K562 (cell line): ENCODE measurements at regions not wholly inside any gene's neighbourhood (a gene's known extent, or its start where the extent isn't known, plus 50 kb on each side); places are given as distances from the start of the nearest gene placed in this dataset.
A peak's percentile ranks its signal among the peaks of the same experiment; 100 is the strongest.

Source experiments
- ATAC-seq: fragments of 200-7000 bp; cut with Tn5 transposase; 3 replicates; pipeline ENCODE4 v1.9.1; 2020; ENCODE audit warnings: moderate library complexity
- BruUV-seq: library from RNA; stranded (reverse); fragments of 400-500 nt; replicated peaks from 2 replicates; lab custom pipeline; 2021; lab: Mats Ljungman, UMichigan
- CTCF ChIA-PET: fragments of 300-600 bp; formaldehyde crosslinking; extraction: SDS; loops from one replicate; lab custom pipeline; 2021; ENCODE audit warnings: low intra/inter-chr PET ratio; lab: Yijun Ruan, JAX
- POLR2A ChIA-PET: fragments of 300-600, 350-650 bp; sonication (Branson Sonifier 250); formaldehyde crosslinking; extraction: SDS; loops from one replicate; lab custom pipeline; 2021; ENCODE audit warnings: antibody characterized with exemption, inconsistent platforms; lab: Yijun Ruan, JAX
- DNase-seq, 4 experiments: peaks; one replicate each; pipeline versions ENCODE4 v3.0.0 to v3.0.0-alpha.2; 2011 to 2018; ENCODE audit warnings: low spot score in 3 of 4, mixed read lengths in 3 of 4; ENCODE audit errors: extremely low read depth in 1 of 4
- FAIRE-seq: peaks from 2 replicates; lab custom pipeline; 2011; peaks lifted over from hg19 to GRCh38; lab: Jason Lieb, UNC
- H2AFZ ChIP-seq: 2 replicates; pipeline ENCODE4 v1.6.0; 2011; ENCODE audit warnings: low read depth, low read length, control low read depth, inconsistent platforms
- H3K27ac ChIP-seq: fragments of 200-600 bp; 3 replicates; pipeline ENCODE4 v1.8.0; 2011; ENCODE audit warnings: low read depth, mild to moderate bottlenecking, control low read depth, inconsistent platforms, low read length, moderate library complexity, mixed read lengths; ENCODE audit errors: extremely low read depth
- H3K27me3 ChIP-seq, 2 experiments: fragments of 300-600 bp in 1 of 2; 2 replicates in 1 of 2; 3 replicates in 1 of 2; pipeline versions ENCODE4 v1.6.0 to v1.8.0; 2011; ENCODE audit warnings: inconsistent platforms in 2 of 2, low read length in 2 of 2, mild to moderate bottlenecking in 1 of 2, mixed read lengths in 1 of 2, moderate library complexity in 1 of 2; ENCODE audit not compliant: control insufficient read depth in 2 of 2, insufficient read depth in 2 of 2
- H3K36me3 ChIP-seq: fragments of 300-600 bp; 3 replicates; pipeline ENCODE4 v1.8.0; 2011; ENCODE audit warnings: mild to moderate bottlenecking, low read length, inconsistent platforms; ENCODE audit not compliant: control insufficient read depth, insufficient read depth
- H3K4me1 ChIP-seq, 2 experiments: fragments of 200-600 bp in 1 of 2; replicated peaks in 1 of 2; 2 replicates in 1 of 2; 3 replicates in 1 of 2; pipeline versions ENCODE4 v1.5.1 to v1.8.0; 2011; ENCODE audit warnings: inconsistent platforms in 2 of 2, low read length in 2 of 2, mild to moderate bottlenecking in 1 of 2, mixed read lengths in 1 of 2, moderate library complexity in 1 of 2; ENCODE audit not compliant: control insufficient read depth in 2 of 2, insufficient read depth in 2 of 2
- H3K4me2 ChIP-seq: 2 replicates; pipeline ENCODE4 v1.6.1; 2011; ENCODE audit warnings: low read length, control low read depth, inconsistent platforms, mixed read lengths; ENCODE audit not compliant: insufficient read depth
- H3K4me3 ChIP-seq: fragments of 200-600 bp; sonication (generic), shearing (Covaris generic); 2 replicates; pipeline ENCODE4 v1.5.1; 2016; ENCODE audit warnings: control low read depth, inconsistent platforms
- H3K79me2 ChIP-seq: fragments of 200-600 bp; 3 replicates; pipeline ENCODE4 v1.8.0; 2011; ENCODE audit warnings: low read length, inconsistent platforms; ENCODE audit not compliant: control insufficient read depth, insufficient read depth
- H3K9ac ChIP-seq, 2 experiments: 2 replicates each; pipeline versions ENCODE4 v1.6.0 to v1.6.1; 2011; ENCODE audit warnings: low read depth in 2 of 2, low read length in 2 of 2, control low read depth in 1 of 2, inconsistent platforms in 1 of 2, mild to moderate bottlenecking in 1 of 2, mixed read lengths in 1 of 2; ENCODE audit not compliant: insufficient read depth in 1 of 2
- H3K9me1 ChIP-seq: one replicate; pipeline ENCODE4 v1.6.0; 2011; ENCODE audit warnings: inconsistent platforms, mild to moderate bottlenecking, low read length, moderate library complexity; ENCODE audit not compliant: control insufficient read depth, insufficient read depth
- H3K9me3 ChIP-seq: replicated peaks from 2 replicates; pipeline ENCODE4 v1.5.1; 2011; ENCODE audit warnings: low read depth, low read length, inconsistent platforms; ENCODE audit not compliant: control insufficient read depth, insufficient read depth
- H4K20me1 ChIP-seq: replicated peaks from 2 replicates; pipeline ENCODE4 v1.6.1; 2011; ENCODE audit warnings: low read length, inconsistent platforms, mixed read lengths; ENCODE audit not compliant: control insufficient read depth, insufficient read depth
- EP400 ChIP-seq: fragments of 450-650 bp; IDR thresholded peaks from 2 replicates; pipeline ENCODE4 v1.6.1; 2017; ENCODE audit warnings: antibody characterized with exemption, mild to moderate bottlenecking, moderate library complexity
- ESRRB ChIP-seq: fragments of 250-450 bp; sonication (Bioruptor Pico); IDR thresholded peaks from 2 replicates; pipeline ENCODE4 v1.5.0; 2020; ENCODE audit warnings: mild to moderate bottlenecking, moderate library complexity, borderline replicate concordance
- FOS ChIP-seq: IDR thresholded peaks from 3 replicates; pipeline ENCODE4 v1.6.1; 2011; ENCODE audit not compliant: insufficient read length; ENCODE audit errors: extremely low read depth
- FOXP1 ChIP-seq: sonication (generic); formaldehyde crosslinking; IDR thresholded peaks from 2 replicates; pipeline ENCODE4 v1.8.0; 2022; ENCODE audit warnings: mild to moderate bottlenecking, missing genetic modification reagents
- JUNB ChIP-seq: fragments of 450-650 bp; formaldehyde crosslinking; conservative IDR thresholded peaks from 2 replicates; pipeline ENCODE4 v1.4.0; 2020; ENCODE audit warnings: mild to moderate bottlenecking
- KHSRP ChIP-seq: fragments of 450-650 bp; IDR thresholded peaks from 2 replicates; pipeline ENCODE4 v1.6.1; 2017
- MCM2 ChIP-seq: fragments of 450-650 bp; IDR thresholded peaks from 2 replicates; pipeline ENCODE4 v1.6.1; 2017; ENCODE audit warnings: low read depth, mild to moderate bottlenecking
- RAD21 ChIP-seq, 2 experiments: fragments of 250-450 bp in 1 of 2; fragments of 450-650 bp in 1 of 2; sonication (Bioruptor Pico) in 1 of 2; formaldehyde crosslinking in 1 of 2; IDR thresholded peaks in 1 of 2; conservative IDR thresholded peaks in 1 of 2; 2 replicates each; pipeline versions ENCODE4 v1.4.0 to v1.8.0; 2020 to 2022; ENCODE audit warnings: mild to moderate bottlenecking in 2 of 2, moderate library complexity in 1 of 2
- ZEB2 ChIP-seq: fragments of 450-650 bp; IDR thresholded peaks from 2 replicates; pipeline ENCODE4 v1.6.1; 2016
- ZNF41 ChIP-seq: fragments of 250-450 bp; sonication (Bioruptor Pico); conservative IDR thresholded peaks from 2 replicates; pipeline ENCODE4 v1.4.0; 2020; ENCODE audit warnings: mild to moderate bottlenecking
- WGBS: fragments of 100-300 bp; shearing (Covaris generic); methylation state at CpG from one replicate; pipeline ENCODE4 v1.1.6; 2016; ENCODE audit warnings: low coverage, mixed read lengths; ENCODE audit not compliant: insufficient coverage; ENCODE audit errors: missing lambda C conversion rate; 5-methylcytosine and 5-hydroxymethylcytosine counted together
- in situ Hi-C: fragments of 300-500 bp; cut with MboI; formaldehyde crosslinking; loops from 4 replicates; pipeline ENCODE4 v1.15.0; 2018; ENCODE audit warnings: inconsistent platforms, mixed read lengths
- intact Hi-C: fragments of 100-400 bp; cut with micrococcal nuclease; formaldehyde crosslinking; loops from 2 replicates; pipeline ENCODE4 v1.14.2; 2022
- TF ChIP-seq, protein P1 (sequence below), 3 experiments: IDR thresholded peaks in 2 of 3; conservative IDR thresholded peaks in 1 of 3; 2 replicates each; pipeline ENCODE4 v1.5.1; 2011 to 2012; ENCODE audit warnings: low read length in 3 of 3, mild to moderate bottlenecking in 3 of 3, control low read depth in 2 of 3, improper control_type of control experiment in 1 of 3, inconsistent platforms in 1 of 3, low read depth in 1 of 3, mixed read lengths in 1 of 3, moderate library complexity in 1 of 3; ENCODE audit not compliant: insufficient read depth in 2 of 3
- TF ChIP-seq, protein P2 (sequence below): fragments of 450-650 bp; formaldehyde crosslinking; IDR thresholded peaks from 2 replicates; pipeline ENCODE4 v1.4.0; 2020; ENCODE audit warnings: mild to moderate bottlenecking, moderate library complexity
- TF ChIP-seq, protein P3 (sequence below), 2 experiments: IDR thresholded peaks; 2 replicates each; pipeline ENCODE4 v1.6.1; 2012; ENCODE audit warnings: improper control_type of control experiment in 2 of 2, low read depth in 2 of 2, low read length in 2 of 2, borderline replicate concordance in 1 of 2
- TF ChIP-seq, protein P4 (sequence below): sonication (generic); formaldehyde crosslinking; IDR thresholded peaks from 2 replicates; pipeline ENCODE4 v1.4.0; 2020; ENCODE audit warnings: mild to moderate bottlenecking, missing genetic modification reagents

DNA sequence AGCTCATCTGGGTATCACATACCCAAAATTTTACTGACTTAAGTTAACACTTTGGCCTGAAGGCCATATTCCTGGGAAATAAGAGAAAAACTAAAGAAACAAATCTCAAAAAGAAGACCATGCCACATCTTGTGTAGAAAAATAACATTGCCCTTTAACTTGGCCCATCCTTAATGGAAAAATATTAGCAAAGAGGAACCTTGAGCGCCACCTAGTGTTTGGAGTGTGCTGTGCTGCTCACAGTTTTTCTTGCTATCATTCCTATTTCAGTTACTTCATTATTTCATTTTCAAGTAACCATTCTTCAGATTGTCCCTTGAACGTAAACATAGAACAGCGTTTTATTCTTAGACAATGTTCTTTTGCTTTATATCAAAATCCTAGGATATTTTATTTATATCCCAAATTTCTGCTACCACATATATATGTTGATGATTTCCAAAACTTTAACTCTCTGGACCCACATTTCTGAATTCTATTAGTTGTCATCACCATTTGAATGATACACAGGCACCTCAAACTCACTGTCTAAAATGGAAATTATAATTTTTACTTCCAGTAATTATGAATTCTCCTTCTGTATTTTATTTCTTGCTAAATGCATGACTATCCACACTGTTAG is 999.0 kb upstream of the ADGRL3 start (continued):
- TF ChIP-seq RAD21 (CRISPR knock-in tag; conservative IDR thresholded peaks at IDR 0.05 in 1 of 2, IDR thresholded peaks at IDR 0.05 in 1 of 2) (peak; percentile 51 to 63), FOXP1 (no peak), ESRRB (CRISPR knock-in tag) (no peak)
- TF ChIP-seq, protein P1, sequence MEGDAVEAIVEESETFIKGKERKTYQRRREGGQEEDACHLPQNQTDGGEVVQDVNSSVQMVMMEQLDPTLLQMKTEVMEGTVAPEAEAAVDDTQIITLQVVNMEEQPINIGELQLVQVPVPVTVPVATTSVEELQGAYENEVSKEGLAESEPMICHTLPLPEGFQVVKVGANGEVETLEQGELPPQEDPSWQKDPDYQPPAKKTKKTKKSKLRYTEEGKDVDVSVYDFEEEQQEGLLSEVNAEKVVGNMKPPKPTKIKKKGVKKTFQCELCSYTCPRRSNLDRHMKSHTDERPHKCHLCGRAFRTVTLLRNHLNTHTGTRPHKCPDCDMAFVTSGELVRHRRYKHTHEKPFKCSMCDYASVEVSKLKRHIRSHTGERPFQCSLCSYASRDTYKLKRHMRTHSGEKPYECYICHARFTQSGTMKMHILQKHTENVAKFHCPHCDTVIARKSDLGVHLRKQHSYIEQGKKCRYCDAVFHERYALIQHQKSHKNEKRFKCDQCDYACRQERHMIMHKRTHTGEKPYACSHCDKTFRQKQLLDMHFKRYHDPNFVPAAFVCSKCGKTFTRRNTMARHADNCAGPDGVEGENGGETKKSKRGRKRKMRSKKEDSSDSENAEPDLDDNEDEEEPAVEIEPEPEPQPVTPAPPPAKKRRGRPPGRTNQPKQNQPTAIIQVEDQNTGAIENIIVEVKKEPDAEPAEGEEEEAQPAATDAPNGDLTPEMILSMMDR (IDR thresholded peaks at IDR 0.05 in 2 of 3, conservative IDR thresholded peaks at IDR 0.05 in 1 of 3; ENCODE audit: insufficient read depth in 2 of 3, low read depth in 1 of 3, low read length in 3 of 3): peak; percentile 9 to 67 (median 64); a peak in 5 of 6 replicates
- TF ChIP-seq, protein P2, sequence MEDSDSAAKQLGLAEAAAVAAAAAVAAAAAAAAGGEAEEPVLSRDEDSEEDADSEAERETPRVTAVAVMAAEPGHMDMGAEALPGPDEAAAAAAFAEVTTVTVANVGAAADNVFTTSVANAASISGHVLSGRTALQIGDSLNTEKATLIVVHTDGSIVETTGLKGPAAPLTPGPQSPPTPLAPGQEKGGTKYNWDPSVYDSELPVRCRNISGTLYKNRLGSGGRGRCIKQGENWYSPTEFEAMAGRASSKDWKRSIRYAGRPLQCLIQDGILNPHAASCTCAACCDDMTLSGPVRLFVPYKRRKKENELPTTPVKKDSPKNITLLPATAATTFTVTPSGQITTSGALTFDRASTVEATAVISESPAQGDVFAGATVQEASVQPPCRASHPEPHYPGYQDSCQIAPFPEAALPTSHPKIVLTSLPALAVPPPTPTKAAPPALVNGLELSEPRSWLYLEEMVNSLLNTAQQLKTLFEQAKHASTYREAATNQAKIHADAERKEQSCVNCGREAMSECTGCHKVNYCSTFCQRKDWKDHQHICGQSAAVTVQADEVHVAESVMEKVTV (CRISPR knock-in tag): 0 out of 2 replicates have a peak, but pooled peaks have one; percentile 12

DNA sequence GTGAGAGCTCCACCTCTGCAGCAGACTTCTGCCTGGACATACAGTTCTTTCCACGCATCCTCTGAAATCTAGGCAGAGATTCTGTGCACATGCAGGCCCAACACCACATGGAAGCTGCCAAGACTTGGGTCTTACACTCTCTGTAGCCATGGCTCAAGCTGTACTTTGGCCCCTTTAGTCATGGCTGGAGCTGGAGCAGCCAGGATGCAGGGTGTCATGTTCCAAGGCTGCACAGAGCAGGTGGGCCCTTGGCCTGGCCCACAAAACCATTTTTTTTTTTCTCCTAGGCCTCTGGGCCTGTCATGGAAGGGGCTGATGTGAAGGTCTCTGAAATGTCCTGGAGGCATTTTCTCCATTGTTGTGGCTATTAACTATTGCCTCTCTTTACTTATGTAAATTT is 990.5 kb upstream of the ADGRL3 start:
- H4K20me1 ChIP-seq: no peaks in the 10 kb centered on the region
- FAIRE-seq: no peak
- no TSS peak for BruUV-seq
- no peak for TF ChIP-seq ZNF41 (CRISPR knock-in tag)
- no peak for TF ChIP-seq MCM2
- TF ChIP-seq EP400: no peak
- TF ChIP-seq JUNB: no peak
- TF ChIP-seq, protein P3, sequence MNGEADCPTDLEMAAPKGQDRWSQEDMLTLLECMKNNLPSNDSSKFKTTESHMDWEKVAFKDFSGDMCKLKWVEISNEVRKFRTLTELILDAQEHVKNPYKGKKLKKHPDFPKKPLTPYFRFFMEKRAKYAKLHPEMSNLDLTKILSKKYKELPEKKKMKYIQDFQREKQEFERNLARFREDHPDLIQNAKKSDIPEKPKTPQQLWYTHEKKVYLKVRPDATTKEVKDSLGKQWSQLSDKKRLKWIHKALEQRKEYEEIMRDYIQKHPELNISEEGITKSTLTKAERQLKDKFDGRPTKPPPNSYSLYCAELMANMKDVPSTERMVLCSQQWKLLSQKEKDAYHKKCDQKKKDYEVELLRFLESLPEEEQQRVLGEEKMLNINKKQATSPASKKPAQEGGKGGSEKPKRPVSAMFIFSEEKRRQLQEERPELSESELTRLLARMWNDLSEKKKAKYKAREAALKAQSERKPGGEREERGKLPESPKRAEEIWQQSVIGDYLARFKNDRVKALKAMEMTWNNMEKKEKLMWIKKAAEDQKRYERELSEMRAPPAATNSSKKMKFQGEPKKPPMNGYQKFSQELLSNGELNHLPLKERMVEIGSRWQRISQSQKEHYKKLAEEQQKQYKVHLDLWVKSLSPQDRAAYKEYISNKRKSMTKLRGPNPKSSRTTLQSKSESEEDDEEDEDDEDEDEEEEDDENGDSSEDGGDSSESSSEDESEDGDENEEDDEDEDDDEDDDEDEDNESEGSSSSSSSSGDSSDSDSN (IDR thresholded peaks at IDR 0.05; ENCODE audit: borderline replicate concordance in 1 of 2, low read depth in 2 of 2, low read length in 2 of 2): no peak
- TF ChIP-seq KHSRP: no peak
- no peak for TF ChIP-seq ZEB2
- no peak for TF ChIP-seq FOS
- TF ChIP-seq, protein P4, sequence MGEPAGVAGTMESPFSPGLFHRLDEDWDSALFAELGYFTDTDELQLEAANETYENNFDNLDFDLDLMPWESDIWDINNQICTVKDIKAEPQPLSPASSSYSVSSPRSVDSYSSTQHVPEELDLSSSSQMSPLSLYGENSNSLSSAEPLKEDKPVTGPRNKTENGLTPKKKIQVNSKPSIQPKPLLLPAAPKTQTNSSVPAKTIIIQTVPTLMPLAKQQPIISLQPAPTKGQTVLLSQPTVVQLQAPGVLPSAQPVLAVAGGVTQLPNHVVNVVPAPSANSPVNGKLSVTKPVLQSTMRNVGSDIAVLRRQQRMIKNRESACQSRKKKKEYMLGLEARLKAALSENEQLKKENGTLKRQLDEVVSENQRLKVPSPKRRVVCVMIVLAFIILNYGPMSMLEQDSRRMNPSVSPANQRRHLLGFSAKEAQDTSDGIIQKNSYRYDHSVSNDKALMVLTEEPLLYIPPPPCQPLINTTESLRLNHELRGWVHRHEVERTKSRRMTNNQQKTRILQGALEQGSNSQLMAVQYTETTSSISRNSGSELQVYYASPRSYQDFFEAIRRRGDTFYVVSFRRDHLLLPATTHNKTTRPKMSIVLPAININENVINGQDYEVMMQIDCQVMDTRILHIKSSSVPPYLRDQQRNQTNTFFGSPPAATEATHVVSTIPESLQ (CRISPR knock-in tag): no peak

More for the DNA sequence above, 990.5 kb upstream of the ADGRL3 start:
- no peak overlapping the region for H3K4me3 ChIP-seq
- 0% methylated on average over 1 of the region's 1 CpG for WGBS
- no peak for ATAC-seq
- CTCF ChIA-PET: no interaction called here
- H3K27ac ChIP-seq: no peak overlapping the region
- no peak for DNase-seq
- POLR2A ChIA-PET: no interaction called here
- H3K9ac ChIP-seq: no peak overlapping the region
- no peaks in the 10 kb centered on the region for H3K9me1 ChIP-seq
- no peaks in the 10 kb centered on the region for H3K4me1 ChIP-seq
- no peaks in the 10 kb centered on the region; the same call in 1 of the 2 replicates for H3K9me3 ChIP-seq
- intact Hi-C loops: no loop called here
- no peaks in the 10 kb centered on the region for H3K79me2 ChIP-seq
- no peaks in the 10 kb centered on the region for H3K27me3 ChIP-seq
- in situ Hi-C loops: no loop called here
- no peak overlapping the region for H2AFZ ChIP-seq
- H3K36me3 ChIP-seq: no peaks in the 10 kb centered on the region
- H3K4me2 ChIP-seq: no peak overlapping the region
